ENCODE measurements at regions not wholly inside any gene's neighbourhood (a gene's known extent, or its start where the extent isn't known, plus 50 kb on each side); places are given as distances from the start of the nearest gene placed in this dataset.
"Not testable (repeated sequence)": the region's sequence is repeated elsewhere in the genome, so short reads cannot be mapped to it uniquely, and the experiment has no call there.

DNA sequence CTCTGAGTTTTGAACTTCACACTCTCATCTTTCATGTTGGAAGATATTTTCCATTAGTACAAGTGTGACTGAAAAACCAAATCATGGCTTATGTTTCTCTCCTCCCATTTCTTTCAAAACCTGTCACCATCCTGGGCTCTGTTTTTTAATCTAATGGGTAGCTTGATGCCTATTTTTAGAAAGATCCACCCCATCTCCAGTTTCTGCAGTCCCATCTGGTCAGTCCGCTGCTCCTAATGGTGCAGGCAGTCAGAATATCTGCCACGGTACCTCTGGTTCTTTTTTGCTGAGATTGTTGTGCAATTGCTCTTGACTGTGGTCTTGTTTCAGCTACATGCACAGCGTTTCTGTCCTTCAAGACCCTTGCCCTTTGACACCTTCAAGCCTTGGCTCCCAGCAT, 240.9 kb upstream of the CADM2 start:
- Mint-ChIP-seq H3K27me3 (no peaks in the 10 kb centered on the region), H3K27ac (no peak overlapping the region), H3K4me3 (no peak overlapping the region), H3K4me1 (no peaks in the 10 kb centered on the region), H3K36me3 (ENCODE audit: low read depth) (no peaks in the 10 kb centered on the region), H3K9me3 (peaks cover 11% of the 10 kb centered on the region)
- no peak for DNase-seq
- intact Hi-C loops (cut with micrococcal nuclease), result no loop called here

DNA sequence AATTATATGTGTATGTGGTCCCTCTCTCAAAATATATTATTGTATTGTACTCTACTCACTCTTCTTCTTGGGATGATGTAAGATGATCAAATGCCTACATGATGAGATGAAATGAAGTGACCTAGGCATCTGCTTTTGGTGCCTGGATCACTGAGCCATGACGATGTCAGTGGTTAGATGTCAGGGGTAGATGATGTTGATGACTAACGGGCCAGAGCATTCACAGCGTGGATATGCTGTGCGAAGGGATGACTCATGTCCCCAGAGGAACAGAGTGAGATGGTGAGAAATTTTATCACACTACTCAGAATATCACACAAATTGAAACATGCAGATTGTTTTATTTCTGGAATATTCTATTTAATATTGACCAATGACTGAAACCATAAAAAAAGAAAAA, 233.9 kb upstream of the CADM2 start:
- no peak overlapping the region for H3K4me3 Mint-ChIP-seq
- H3K4me1 Mint-ChIP-seq, result no peaks in the 10 kb centered on the region
- peaks cover 8% of the 10 kb centered on the region for H3K9me3 Mint-ChIP-seq
- DNase-seq, result no peak
- no peaks in the 10 kb centered on the region for H3K27me3 Mint-ChIP-seq
- intact Hi-C loops (cut with micrococcal nuclease), result no loop called here
- H3K36me3 Mint-ChIP-seq (ENCODE audit: low read depth), result no peaks in the 10 kb centered on the region
- no peak overlapping the region for H3K27ac Mint-ChIP-seq

DNA sequence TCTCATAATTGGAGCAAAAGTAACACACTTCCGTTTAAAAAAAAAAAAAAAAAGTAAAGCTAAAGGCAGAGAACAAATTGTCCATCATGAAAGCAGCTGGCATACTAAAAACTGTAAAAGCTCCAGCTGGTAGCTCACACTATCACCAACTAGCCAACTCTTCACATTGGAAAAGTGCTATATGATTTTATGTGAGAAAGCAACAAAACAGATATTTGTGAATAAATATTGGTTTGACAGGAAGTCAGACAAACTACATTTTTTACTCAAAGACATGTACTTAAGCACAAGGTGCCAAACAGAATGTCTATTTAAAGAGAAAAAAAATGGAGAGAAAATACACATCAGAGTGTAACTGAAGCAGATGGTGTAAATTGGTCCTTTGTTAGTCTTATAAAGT, 231.2 kb upstream of the CADM2 start:
- Mint-ChIP-seq H3K4me1 (no peaks in the 10 kb centered on the region), H3K9me3 (peaks cover 3% of the 10 kb centered on the region), H3K27ac (no peak overlapping the region), H3K36me3 (ENCODE audit: low read depth) (no peaks in the 10 kb centered on the region), H3K4me3 (no peak overlapping the region), H3K27me3 (no peaks in the 10 kb centered on the region)
- intact Hi-C loops (cut with micrococcal nuclease), result no loop called here
- DNase-seq, result no peak

DNA sequence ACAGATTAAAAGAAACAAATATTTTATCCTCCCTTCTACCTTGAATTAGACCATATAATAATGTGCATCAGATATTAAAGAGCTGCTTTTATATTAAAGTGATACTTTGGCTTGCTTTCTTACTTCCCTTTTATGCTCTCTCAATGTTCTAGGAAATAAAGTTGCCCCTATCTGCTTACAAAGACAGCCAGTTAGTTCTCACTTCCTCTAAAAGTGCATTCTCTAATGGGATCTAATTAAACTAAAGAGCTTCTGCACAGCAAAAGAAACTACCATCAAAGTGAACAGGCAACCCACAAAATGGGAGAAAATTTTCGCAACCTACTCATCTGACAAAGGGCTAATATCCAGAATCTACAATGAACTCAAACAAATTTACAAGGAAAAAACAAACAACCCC, 224.1 kb upstream of the CADM2 start:
- H3K36me3 Mint-ChIP-seq (ENCODE audit: low read depth); H3K9me3 Mint-ChIP-seq; H3K4me3 Mint-ChIP-seq; H3K4me1 Mint-ChIP-seq; H3K27me3 Mint-ChIP-seq; intact Hi-C loops (cut with micrococcal nuclease); H3K27ac Mint-ChIP-seq; DNase-seq: not testable (repeated sequence)

DNA sequence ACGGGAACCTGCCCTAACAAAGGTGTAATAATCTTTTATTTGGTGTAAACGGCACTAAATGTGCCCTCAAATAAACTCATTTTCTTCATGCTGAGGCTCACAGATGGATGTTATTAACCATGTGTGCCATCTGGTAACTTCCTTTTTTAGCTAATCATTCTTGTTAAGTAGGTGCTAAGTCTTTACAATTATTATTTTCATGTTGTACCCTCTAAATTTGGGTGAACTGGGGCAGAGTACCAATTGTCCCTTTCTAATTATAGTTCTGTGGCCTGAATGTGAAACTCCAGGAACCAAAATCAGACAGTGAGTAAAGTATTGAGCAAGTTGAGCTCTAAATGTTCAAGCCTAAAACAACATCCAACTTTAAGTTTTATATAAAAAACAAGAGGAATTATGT, 220.7 kb upstream of the CADM2 start:
- Mint-ChIP-seq H3K4me3 (no peak overlapping the region), H3K9me3 (no peaks in the 10 kb centered on the region), H3K27ac (no peak overlapping the region), H3K27me3 (no peaks in the 10 kb centered on the region), H3K36me3 (ENCODE audit: low read depth) (no peaks in the 10 kb centered on the region), H3K4me1 (no peaks in the 10 kb centered on the region)
- intact Hi-C loops (cut with micrococcal nuclease), result no loop called here
- DNase-seq, result no peak

DNA sequence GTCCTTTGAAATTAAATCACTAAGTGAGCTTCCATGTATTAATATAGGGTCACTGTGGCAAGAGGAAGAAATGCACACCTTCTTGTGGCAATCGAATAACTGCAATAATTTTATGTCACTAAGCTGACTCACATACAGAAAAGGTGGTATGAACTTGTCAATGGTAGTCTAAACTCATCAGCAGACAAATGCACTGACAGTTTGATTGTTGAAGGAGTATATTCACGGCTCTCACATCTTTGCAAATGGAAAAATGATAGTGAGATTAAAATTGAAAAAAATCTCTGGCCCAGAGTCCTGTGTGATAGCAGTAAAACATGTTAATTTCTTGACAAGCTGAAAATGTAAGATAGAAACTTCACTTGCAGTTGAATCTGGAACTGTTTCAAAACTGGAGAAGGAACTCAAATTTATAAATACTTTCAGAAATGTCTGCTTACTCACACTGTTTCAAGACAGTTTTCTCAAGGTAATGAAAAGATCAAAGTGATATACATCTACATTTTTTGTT, 215.8 kb upstream of the CADM2 start:
- no peak overlapping the region for H3K4me3 Mint-ChIP-seq
- intact Hi-C loops (cut with micrococcal nuclease), result no loop called here
- no peak overlapping the region for H3K27ac Mint-ChIP-seq
- no peaks in the 10 kb centered on the region for H3K36me3 Mint-ChIP-seq (ENCODE audit: low read depth)
- DNase-seq, result no peak
- no peaks in the 10 kb centered on the region for H3K4me1 Mint-ChIP-seq
- H3K9me3 Mint-ChIP-seq, result no peaks in the 10 kb centered on the region
- no peaks in the 10 kb centered on the region for H3K27me3 Mint-ChIP-seq

DNA sequence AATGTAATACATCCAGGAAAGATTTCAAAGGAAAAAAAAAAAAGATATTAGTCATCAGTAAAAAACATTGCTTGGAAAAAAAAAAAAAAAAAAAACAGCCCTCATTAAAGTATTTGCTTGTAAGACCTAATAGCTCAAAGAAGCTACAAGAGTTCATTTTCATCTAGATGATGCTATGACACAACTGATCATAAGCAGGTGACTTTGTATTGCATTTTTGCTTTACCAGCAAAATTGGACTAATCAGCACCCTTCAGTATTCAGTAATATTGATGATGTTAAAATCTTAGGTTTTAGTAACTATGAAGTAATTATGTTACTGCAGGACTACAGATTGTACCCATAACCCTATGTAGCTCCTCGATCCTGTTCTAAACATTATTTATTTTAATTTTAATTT, 214.7 kb upstream of the CADM2 start:
- intact Hi-C loops (cut with micrococcal nuclease), result no loop called here
- Mint-ChIP-seq H3K27ac (no peak overlapping the region), H3K4me1 (no peaks in the 10 kb centered on the region), H3K4me3 (no peak overlapping the region), H3K27me3 (no peaks in the 10 kb centered on the region), H3K9me3 (no peaks in the 10 kb centered on the region), H3K36me3 (ENCODE audit: low read depth) (no peaks in the 10 kb centered on the region)
- no peak for DNase-seq

DNA sequence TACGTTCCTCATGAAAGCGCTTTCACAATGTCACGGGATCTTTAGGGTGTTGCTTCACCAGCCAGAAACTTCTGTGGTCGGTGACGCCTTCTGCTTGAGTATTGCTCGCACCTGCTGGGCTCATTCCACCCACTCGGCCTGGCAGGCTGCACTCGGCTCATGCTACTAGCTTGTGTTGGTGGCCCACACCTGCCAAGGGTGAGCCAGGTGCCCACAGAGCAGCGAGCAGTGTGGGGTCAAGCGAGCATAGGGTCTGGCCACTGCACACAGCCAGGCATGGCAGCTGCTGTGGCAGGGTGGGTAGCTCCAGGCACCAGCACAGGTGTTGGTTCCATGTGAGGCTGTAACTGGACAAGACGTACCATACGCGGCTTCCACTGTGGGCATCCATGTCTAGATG, 202.9 kb upstream of the CADM2 start:
- Mint-ChIP-seq H3K36me3 (ENCODE audit: low read depth) (no peaks in the 10 kb centered on the region), H3K4me1 (no peaks in the 10 kb centered on the region), H3K9me3 (no peaks in the 10 kb centered on the region), H3K4me3 (no peak overlapping the region), H3K27me3 (no peaks in the 10 kb centered on the region), H3K27ac (no peak overlapping the region)
- intact Hi-C loops (cut with micrococcal nuclease), result no loop called here
- DNase-seq, result no peak

DNA sequence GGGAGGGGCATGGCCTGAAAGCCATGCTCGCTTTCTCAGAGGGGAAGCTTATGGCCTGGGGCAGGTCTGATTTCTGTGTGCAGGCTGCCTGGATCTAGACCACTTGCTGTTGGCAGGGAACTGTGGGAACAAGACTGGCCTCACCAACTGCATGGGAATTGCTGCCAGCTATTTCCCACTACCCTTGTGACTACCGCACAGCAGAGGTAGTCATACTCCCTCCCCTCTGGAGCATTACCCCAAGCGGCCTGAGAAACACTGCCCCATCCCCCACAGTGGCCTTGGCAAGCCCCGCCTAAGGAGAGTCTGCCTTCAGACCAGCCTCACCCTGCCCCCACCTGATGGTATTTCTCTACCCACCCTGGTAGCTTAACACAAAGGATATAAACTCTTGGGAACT, 199.4 kb upstream of the CADM2 start:
- peaks cover 14% of the 10 kb centered on the region for H3K9me3 Mint-ChIP-seq
- H3K27ac Mint-ChIP-seq, result no peak overlapping the region
- no peaks in the 10 kb centered on the region for H3K4me1 Mint-ChIP-seq
- no peaks in the 10 kb centered on the region for H3K27me3 Mint-ChIP-seq
- no peak for DNase-seq
- intact Hi-C loops (cut with micrococcal nuclease), result no loop called here
- H3K36me3 Mint-ChIP-seq (ENCODE audit: low read depth), result no peaks in the 10 kb centered on the region
- no peak overlapping the region for H3K4me3 Mint-ChIP-seq

DNA sequence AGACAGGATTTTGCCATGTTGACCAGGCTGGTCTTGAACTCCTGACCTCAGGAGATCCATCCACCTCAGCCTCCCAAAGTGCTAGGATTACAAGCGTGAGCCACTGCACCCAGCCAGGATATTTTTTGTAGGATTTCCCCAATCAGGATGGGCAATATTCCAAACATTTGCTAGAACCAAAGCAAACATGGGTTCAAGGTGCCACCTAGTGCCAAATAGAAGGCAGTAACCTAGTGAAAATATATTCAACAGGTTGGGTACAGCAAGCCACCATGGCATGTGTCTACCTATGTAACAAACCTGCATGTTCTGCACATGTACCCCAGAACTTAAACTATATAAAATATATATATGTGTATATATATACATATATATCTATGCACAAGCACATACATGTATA, 185.9 kb upstream of the CADM2 start:
- H3K36me3 Mint-ChIP-seq (ENCODE audit: low read depth), result no peaks in the 10 kb centered on the region
- H3K27ac Mint-ChIP-seq, result no peak overlapping the region
- no peaks in the 10 kb centered on the region for H3K27me3 Mint-ChIP-seq
- peaks cover 11% of the 10 kb centered on the region for H3K9me3 Mint-ChIP-seq
- no peak for DNase-seq
- intact Hi-C loops (cut with micrococcal nuclease), result no loop called here
- H3K4me1 Mint-ChIP-seq, result no peaks in the 10 kb centered on the region
- no peak overlapping the region for H3K4me3 Mint-ChIP-seq

DNA sequence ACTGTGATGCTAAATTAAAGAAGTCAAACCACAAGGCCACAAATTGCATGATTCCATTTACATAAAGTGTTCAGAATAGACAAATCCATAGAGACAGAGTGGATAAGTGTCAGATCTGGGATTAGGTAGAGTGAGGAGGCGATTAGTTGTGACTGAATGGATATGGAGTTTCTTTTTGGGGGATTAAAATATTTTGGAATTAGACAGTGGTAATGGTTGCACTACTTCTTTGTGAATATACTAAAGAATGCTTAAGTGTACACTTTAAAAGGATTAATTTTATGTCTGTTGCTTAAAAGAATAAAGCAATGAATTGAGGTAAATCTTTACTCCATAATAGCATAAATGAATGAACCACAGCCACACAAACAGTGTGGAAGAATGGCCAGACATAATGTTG, 175.5 kb upstream of the CADM2 start:
- Mint-ChIP-seq H3K27ac (no peak overlapping the region), H3K27me3 (no peaks in the 10 kb centered on the region), H3K36me3 (ENCODE audit: low read depth) (no peaks in the 10 kb centered on the region), H3K4me1 (no peaks in the 10 kb centered on the region), H3K9me3 (no peaks in the 10 kb centered on the region), H3K4me3 (no peak overlapping the region)
- DNase-seq, result no peak
- intact Hi-C loops (cut with micrococcal nuclease), result no loop called here

DNA sequence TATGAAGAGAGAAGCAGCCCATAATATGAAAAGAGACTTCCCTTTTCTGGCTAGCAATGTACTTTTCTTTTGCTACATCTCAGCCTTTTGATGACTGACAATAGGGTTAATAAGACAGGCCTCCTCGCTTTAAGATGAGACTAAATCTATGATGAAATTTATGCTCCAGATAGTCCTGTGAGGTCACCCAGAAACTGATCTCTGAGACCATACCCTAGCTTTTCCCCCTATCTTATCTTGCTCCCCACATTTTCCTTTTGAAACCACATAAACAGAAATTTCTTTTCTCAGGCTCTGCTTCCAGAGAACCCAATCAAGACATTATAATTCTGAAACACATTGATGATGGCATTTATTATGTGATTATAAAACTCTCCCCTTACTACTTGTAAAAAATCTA, 168.8 kb upstream of the CADM2 start:
- H3K36me3 Mint-ChIP-seq (ENCODE audit: low read depth), result no peaks in the 10 kb centered on the region
- intact Hi-C loops (cut with micrococcal nuclease), result no loop called here
- DNase-seq, result no peak
- no peak overlapping the region for H3K27ac Mint-ChIP-seq
- H3K9me3 Mint-ChIP-seq, result no peaks in the 10 kb centered on the region
- no peak overlapping the region for H3K4me3 Mint-ChIP-seq
- H3K27me3 Mint-ChIP-seq, result no peaks in the 10 kb centered on the region
- H3K4me1 Mint-ChIP-seq, result no peaks in the 10 kb centered on the region

DNA sequence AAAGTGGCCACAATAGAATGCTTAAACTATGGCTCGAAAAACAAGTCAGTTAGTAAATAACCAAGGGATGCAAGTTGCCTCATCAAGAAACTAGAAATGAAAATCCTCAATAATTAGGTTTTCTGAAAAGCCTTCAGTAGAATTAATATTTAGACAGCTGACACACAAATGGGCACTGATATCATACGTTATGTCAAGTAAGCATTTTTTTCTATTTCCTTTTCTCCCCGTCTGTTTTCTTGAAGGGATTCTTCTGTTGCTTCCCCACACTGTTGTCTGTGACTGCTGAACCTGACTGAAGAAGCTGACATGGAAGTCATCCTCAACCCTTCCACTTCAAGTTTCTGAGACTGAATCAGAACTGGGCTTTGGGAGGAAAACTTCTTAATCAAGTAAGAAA, 151.8 kb upstream of the CADM2 start:
- Mint-ChIP-seq H3K27me3 (no peaks in the 10 kb centered on the region), H3K27ac (no peak overlapping the region), H3K9me3 (peaks cover 5% of the 10 kb centered on the region), H3K4me3 (no peak overlapping the region), H3K4me1 (no peaks in the 10 kb centered on the region), H3K36me3 (ENCODE audit: low read depth) (no peaks in the 10 kb centered on the region)
- intact Hi-C loops (cut with micrococcal nuclease), result no loop called here
- DNase-seq, result no peak

DNA sequence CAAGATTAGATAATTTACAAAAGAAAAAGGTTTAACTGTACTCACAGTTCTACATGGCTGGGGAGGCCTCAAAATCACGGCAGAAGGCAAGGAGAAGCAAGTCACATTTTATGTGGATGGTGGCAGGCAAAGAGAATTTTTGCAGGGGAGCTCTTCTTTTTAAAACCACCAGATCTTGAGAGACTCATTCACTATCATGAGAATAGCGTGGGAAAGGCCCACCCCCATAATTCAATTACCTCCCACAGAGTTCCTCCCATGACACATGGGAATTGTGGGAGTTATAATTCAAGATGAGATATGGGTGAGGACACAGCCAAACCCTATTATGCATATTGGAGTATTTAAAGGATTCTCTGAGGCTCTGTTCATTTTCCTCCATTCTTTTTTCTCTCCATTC, 138.7 kb upstream of the CADM2 start:
- no peak overlapping the region for H3K27ac Mint-ChIP-seq
- no peaks in the 10 kb centered on the region for H3K27me3 Mint-ChIP-seq
- no peaks in the 10 kb centered on the region for H3K4me1 Mint-ChIP-seq
- intact Hi-C loops (cut with micrococcal nuclease), result no loop called here
- no peak overlapping the region for H3K4me3 Mint-ChIP-seq
- H3K36me3 Mint-ChIP-seq (ENCODE audit: low read depth), result no peaks in the 10 kb centered on the region
- H3K9me3 Mint-ChIP-seq, result no peaks in the 10 kb centered on the region
- DNase-seq, result no peak

DNA sequence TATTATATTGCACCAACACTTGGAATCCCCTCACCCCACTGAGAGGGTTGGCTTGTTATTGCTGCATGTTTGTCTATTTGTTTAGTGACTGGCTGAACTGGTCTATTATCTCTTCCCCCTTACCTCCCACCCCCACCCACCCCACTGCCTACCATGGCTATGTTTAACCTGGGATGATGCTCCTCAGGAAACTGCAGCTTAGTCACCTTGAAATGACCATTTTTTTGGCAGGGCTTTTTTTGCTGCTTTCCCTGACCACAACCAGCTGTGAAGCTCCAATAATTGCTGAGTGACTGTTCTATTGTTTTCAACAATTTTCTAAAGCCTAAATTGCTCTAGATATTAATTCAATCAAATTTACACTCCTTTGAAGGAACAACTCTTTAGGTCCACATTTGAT, 137.9 kb upstream of the CADM2 start:
- Mint-ChIP-seq H3K4me1 (no peaks in the 10 kb centered on the region), H3K27ac (no peak overlapping the region), H3K36me3 (ENCODE audit: low read depth) (no peaks in the 10 kb centered on the region), H3K4me3 (no peak overlapping the region), H3K27me3 (no peaks in the 10 kb centered on the region), H3K9me3 (no peaks in the 10 kb centered on the region)
- intact Hi-C loops (cut with micrococcal nuclease), result no loop called here
- DNase-seq, result no peak

DNA sequence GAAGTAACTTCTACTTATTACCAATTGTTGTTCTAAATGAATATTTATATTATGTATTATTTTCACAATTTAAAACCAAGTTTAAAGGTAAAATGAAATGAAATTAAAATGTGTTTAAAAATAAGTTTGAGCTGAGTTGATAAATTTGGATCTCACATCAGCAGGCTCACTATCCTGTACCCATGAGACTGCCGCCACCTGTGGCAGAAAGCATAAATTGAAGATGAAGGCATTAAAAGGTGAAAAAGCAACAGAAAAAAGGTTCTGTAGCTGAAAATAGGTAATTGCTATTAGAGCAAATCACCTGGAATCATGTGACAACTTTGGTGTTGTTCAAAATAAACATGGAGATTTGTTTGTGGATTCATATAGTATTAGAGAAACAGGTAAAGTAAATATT, 133.0 kb upstream of the CADM2 start:
- no peak for DNase-seq
- intact Hi-C loops (cut with micrococcal nuclease), result no loop called here
- no peaks in the 10 kb centered on the region for H3K9me3 Mint-ChIP-seq
- no peak overlapping the region for H3K27ac Mint-ChIP-seq
- no peaks in the 10 kb centered on the region for H3K36me3 Mint-ChIP-seq (ENCODE audit: low read depth)
- H3K4me3 Mint-ChIP-seq, result no peak overlapping the region
- no peaks in the 10 kb centered on the region for H3K27me3 Mint-ChIP-seq
- H3K4me1 Mint-ChIP-seq, result no peaks in the 10 kb centered on the region

Data from activated CD4-positive, alpha-beta T cell treated with anti-CD3 and anti-CD28 coated beads, Interleukin-2, amount 10 ng/mL, durations not matched to agents 24 days and 14 days (primary cell).